C4-2B (cell line): ENCODE measurements at regions not wholly inside any gene's neighbourhood (a gene's known extent, or its start where the extent isn't known, plus 50 kb on each side); places are given as distances from the start of the nearest gene placed in this dataset.

Experiments used
- ZFX ChIP-seq: fragments of 450-650 bp; IDR thresholded peaks from 2 replicates; pipeline ENCODE4 v1.6.1; 2017
- TF ChIP-seq, protein P1 (sequence below): fragments of 450-650 bp; conservative IDR thresholded peaks from 2 replicates; pipeline ENCODE4 v1.5.1; 2017; ENCODE audit warnings: mild to moderate bottlenecking

DNA sequence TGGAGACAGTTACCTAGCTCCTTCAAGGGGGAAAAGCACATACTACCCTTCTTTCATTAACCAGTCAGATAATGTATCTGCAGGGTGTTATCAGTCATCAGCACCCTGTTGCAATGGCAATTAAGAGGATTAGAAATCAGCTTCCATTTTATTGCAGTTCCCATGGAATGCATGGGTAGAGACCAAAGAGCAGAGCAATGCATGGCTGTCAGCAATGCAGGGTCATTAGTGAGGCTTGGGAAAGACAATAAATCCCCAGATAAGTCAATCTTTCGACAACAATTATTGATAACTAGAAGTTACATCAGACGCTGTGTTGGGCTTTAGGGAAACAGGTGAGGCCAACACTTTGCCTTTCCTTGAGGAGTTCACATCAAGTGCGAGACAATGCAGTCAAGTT is 150.9 kb downstream of the MAFB start:
- TF ChIP-seq, protein P1, sequence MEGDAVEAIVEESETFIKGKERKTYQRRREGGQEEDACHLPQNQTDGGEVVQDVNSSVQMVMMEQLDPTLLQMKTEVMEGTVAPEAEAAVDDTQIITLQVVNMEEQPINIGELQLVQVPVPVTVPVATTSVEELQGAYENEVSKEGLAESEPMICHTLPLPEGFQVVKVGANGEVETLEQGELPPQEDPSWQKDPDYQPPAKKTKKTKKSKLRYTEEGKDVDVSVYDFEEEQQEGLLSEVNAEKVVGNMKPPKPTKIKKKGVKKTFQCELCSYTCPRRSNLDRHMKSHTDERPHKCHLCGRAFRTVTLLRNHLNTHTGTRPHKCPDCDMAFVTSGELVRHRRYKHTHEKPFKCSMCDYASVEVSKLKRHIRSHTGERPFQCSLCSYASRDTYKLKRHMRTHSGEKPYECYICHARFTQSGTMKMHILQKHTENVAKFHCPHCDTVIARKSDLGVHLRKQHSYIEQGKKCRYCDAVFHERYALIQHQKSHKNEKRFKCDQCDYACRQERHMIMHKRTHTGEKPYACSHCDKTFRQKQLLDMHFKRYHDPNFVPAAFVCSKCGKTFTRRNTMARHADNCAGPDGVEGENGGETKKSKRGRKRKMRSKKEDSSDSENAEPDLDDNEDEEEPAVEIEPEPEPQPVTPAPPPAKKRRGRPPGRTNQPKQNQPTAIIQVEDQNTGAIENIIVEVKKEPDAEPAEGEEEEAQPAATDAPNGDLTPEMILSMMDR: no peak
- no peak for TF ChIP-seq ZFX
